NCI-H526 treated with DMSO at 0.1 percent for 48 hours (cell line): ENCODE measurements at regions not wholly inside any gene's neighbourhood (a gene's known extent, or its start where the extent isn't known, plus 50 kb on each side); places are given as distances from the start of the nearest gene placed in this dataset.

Experiments used
- DNase-seq: peaks from one replicate; lab custom pipeline; 2025; lab: John Stamatoyannopoulos, UW

DNA sequence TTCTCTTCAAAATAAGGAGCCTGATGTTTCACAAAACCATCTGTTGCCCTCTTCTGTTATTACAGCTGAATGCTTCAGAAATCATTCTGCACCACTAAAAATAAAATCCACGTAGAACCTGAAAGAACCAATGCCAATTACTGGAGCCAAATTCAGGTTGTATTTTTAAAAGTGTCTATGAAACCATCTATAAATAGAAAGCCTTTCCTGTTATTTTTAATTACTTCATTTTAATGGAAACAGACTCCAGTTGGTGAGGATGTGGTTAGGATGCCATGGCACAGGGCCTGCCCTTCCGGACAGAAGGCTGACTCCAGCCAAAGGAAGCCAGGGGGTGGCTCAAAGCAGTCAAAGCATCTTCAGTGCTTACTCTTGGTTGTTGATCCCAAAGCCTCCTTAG is 119.8 kb downstream of the TENT4A start:
- no peak for DNase-seq

DNA sequence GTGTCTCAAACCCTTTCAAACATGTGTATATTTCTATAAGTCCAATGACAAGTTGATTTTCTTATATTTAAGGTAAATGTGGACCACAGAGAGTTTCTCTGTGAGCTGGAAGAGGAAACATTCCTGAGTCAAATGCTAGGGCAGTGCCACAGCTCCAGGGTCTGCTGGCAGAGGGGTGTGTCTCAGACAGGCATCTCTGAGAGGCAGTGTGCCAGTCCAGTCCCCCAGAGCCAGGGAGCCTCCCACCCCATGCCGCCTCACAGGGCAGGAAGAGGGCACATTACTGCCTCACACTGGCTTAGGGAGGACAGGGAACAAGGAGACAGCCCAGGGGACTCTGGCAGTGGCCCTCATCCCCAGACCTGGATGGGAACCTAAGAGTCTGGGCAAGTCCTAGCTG is 120.2 kb downstream of the TENT4A start:
- no peak for DNase-seq

DNA sequence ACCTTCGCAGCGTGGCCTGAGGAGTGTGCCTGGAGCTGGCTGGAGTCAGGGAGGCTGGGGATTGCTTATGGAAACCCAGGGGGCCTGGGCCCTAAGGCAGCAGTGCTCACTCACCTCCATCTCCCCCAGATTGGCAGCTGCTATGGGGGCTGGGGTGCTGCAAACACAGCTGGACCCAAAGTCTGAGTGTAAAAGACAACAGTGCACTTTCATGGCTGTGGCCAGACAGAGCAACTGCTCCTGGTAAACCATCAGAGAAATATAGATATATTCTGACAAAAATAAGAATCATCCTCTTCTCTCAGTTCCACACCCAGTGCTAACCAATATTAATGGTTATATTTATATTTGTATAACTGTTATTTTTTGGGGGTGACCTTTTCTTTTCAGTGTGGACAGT is 123.9 kb downstream of the TENT4A start:
- DNase-seq: no peak

DNA sequence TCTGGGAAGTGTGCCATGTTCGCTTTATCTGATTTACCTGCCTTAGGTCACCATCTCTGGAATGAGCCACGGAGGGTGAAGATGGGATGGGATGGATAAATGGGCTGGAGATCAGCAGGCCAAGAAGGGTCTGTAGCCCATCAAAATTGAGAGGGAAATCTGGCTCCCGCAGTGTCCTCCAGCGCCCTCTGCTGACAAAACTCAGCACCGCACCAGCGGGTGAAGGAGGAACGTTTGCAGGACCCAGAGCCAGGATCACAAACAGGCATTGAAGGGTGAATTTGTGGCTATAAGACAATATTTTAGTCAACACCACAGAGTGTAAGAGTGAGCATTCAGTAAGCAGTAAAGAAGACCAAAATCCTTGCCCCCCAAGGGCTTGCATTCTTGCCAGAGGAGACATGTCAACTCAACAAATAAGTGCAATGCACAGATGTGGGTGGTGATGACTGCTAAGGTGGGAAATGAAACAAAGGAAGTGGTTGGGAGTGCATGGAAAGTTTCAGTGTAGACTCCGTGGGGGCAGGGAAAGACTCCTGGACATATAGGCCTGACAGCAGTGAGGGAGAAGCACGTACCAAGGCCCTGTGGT is 124.4 kb downstream of the TENT4A start:
- DNase-seq: no peak

DNA sequence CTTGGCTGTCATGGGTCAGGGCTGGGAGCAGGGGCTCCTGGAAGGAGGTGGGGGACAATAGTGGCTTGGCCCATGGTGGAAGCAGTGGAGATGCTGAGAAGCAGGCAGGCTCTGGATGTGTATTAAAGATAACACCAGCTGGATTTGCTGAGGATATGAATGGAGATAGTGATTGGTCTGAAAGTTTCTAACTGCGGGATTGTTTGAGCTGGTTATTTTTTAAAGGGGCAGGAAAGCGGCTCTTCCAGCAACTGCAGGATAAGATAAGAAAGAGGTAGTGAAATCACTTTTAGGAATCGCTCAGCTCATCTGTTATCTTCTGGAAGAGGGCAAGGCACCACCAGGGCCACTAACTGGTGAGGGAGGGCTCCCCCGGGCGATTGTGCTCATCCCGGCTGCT is 125.5 kb downstream of the TENT4A start:
- DNase-seq: no peak

DNA sequence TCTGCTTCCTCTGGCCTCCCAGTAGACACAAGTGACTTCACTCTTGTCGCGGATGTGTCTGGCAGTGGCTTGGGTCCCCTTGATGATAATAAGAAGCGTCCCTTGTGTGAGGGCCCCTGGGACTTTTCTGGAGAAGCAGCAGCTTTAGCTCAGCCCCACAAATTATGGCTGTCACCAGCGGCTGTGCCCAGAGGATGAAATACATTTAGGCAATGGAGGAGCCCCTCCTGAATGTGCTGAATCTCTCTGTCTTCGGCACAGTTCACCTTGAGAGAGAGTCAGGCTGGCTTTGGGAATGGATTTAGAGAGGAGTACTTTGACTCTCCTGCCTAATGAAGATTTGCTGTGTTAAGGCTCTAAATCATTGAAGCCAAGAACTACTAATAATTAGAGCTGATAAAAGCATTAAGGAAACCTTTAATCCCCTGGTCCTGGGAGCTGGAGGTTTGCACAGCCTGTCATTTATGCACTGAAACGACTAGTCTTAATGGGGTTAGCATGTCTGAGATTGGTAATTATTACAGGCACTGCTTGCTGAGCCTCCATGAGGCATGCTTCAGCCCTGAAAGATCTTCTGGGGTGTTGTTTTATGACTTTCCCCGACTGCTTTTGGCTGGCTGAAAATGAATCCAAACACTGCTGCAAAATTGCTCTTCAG is 127.0 kb downstream of the TENT4A start:
- no peak for DNase-seq

DNA sequence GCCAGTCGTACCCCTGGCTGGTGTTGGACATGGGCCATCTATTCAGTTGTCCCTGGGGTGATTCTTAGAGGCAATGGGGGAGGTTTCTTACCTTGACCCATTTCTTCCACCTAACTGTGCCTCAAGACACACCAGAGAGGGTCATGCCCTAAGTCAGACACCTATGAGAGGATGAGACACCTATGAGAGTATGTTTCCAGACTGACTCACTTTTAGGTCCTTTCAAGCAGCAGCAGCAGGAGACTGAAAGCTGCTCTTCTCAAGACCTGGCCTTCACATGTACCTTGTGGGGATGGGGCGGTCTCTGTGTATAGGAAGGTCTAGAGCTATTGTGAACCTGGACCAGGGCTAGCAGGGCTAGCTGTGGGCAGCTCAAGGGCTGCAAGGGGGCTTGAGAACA is 130.1 kb downstream of the TENT4A start:
- DNase-seq: no peak

DNA sequence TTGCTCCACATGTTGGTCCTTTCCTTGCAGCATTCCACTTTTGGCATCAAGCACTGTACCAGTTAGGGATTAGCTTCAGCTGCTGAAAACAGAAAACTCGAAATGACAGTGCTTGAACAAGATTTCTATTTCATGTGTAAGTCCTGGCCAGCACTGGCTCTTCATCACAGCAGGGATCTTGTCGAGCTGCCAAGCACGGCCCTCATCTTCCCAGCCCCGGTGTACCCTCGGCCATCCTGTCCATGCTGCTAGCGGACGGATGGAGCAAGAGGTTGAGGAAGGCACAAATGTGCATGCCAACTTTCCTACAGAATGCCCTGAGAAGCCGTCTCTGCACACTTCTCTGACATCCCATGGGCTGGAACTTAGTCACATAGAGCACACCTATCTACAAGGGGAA is 130.6 kb downstream of the TENT4A start:
- DNase-seq: no peak

DNA sequence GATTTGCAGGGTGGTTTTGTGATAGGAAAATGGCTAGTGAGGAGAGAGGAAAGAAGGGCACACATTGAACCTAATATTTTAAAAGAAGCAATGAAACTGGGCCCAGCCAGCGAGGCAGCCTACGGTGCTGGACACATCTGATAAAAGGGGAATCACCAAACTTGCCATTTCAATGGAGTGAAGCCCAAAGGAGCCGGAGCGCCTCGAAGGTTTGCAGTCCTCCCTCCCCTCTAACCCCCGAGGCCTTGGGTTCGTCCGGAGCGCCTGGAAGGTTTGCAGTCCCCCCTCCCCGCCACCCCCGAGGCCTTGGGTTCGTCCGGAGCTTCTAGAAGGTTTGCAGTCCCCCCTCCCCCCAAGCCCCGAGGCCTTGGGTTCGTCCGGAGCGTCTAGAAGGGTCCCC is 132.6 kb downstream of the TENT4A start:
- DNase-seq: no peak

DNA sequence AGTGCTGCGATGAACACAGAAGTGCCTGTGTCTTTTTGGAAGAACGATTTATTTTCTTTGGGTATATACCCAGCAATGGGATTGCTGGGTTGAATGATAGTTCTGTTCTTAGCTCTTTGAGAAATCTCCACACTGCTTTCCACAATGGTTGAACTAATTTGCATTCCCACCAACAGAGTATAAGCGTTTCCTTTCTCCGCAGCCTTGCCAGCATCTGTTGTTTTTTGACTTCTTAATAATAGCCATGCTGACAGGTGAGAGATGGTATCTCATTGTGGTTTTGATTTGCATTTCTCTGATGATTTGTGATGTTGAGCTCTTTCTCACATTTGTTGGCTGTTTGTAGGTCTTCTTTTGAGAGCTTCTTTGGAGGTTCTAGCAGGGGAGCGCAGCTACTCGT is 134.6 kb downstream of the TENT4A start:
- DNase-seq: peak; percentile 65

DNA sequence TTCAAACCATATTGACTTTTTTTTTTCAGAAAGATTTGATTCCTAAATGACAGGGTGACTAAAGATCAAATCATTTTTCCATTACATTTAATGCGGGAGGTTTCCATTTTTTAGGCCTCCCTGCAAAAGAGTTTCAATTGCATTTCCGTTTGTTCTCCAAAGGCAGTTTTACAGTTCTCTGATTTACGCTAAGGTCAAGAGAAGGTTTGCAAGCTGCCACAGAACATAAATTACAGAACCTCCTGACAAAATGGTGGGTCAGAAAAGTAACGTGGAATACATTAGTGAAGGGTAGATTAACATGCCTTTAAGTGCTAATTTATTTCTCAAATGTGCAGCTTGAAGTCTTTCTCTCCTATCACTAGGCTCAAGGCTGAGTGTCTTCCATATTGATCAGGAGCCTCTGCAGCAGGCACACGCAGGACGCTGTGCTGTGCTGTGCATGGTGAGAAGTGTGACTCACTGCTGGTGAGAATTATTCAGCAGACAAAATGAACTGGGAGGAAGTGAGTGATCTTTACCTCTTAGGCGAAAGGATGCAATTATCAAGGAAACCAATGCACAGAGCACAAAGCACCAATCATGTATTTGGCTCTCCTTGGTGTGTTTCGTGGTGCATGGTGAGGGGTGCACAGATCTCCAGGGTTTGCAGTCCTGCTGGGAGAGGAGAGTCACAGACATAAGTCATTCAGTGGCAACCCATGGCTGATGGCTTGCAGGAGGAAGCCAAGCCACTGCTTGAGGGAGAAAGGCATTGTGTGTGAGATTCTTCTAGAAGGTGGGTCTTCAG is 136.3 kb downstream of the TENT4A start:
- no peak for DNase-seq

DNA sequence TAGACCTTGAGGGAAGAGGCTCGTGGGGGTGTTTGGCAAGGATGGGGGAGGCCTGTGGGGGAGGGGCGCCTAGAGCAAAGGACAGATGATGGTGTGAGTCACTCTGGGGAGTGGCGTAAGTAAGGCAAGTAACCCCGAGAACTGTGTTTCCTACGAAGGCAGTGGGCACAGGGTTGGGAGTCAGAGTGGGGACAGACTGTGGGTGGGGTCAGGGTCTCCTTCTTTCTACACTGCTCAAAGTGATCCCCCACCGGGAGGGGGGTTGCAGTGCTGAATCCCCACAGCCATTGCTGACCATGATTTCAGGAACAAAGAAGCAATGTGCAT is 136.8 kb downstream of the TENT4A start:
- DNase-seq: no peak

DNA sequence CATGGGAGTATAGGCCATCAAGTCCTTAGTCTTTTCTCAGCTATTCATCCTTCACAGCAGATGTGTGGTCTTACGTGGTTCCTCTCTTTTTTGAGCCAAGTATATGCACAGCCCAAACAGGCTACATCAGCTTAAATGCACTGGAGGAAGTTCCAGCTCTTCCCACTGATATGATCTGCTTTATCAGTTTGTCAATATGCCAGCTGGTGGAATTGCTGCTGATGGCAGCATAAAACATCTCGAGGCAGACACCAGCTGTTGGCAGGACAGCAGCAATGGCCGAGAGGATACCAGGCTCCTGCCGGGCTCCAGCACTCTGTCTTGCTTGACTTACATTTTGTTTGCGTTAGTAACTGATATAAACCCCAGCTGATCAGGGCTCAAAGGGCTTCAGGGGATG is 143.4 kb downstream of the TENT4A start:
- DNase-seq: no peak

DNA sequence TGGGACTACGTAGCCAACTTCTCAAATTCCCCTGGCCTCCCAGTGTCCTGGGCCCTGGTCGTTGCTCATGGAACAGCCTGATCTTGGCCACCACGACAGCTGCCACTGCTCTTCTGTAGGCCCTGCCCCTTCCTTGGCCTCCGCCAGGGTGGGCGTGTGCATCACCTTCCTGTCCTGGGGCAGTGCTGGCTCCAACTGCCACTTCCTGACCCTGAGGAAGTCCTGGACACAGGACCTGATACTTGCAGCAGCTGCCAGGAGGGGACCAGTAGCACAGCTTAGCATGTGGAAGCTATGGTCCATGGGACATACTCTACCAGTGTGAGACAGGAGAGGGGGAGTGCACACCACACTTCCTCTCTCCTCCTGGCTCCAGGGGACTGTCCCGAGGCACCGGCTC is 145.2 kb downstream of the TENT4A start:
- no peak for DNase-seq

DNA sequence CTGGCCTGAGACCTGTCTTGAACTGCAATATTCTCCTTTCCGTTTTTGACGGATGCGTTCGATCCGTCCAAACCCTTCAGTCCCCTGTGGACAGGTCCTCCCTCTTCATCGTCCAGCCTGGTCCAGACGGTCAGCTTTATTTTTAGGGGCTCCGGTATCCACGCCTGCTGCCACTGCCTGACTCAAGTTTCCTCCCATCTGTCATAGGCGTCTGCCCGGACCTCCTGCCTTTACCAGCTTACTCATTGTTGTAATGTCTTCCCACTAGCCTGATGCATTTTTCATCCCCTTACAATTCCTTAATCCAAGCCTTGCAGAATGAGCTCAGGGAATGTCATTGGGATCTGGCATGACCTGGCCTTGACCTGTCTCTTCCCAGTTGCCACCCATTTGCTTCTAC is 145.8 kb downstream of the TENT4A start:
- DNase-seq: no peak

DNA sequence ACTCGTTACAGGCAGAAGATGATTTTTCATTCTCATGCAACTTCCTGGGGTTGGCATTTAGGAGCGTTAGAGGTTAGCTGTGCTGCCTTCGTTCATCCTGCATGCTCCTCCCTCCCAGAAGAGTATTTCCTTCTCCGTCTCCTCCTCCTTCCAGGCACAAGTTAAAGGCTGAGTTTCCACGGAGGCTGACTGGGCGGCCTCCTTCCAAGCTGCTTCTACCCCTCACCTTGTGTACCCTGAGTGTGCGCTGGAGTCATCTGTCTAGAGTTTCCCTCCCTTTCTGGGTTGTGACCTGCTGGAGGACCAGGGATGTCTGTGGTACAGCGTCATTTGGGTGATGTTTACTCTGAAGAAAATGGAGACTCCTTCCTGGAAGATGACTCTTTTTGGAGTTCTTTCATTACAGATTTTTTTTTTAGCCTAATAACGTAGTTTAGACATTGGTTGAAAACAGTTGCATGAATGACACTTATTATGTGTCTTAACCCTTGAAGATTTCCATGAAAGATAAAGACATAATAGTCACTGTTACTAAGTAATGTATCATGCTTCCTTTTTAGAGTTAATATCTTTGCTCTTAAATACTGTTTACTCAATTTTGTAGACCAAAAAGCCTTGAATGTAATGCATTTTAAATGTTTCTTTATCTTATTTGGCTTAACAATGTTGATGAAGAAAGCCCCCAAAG is 146.9 kb downstream of the TENT4A start:
- DNase-seq: no peak

DNA sequence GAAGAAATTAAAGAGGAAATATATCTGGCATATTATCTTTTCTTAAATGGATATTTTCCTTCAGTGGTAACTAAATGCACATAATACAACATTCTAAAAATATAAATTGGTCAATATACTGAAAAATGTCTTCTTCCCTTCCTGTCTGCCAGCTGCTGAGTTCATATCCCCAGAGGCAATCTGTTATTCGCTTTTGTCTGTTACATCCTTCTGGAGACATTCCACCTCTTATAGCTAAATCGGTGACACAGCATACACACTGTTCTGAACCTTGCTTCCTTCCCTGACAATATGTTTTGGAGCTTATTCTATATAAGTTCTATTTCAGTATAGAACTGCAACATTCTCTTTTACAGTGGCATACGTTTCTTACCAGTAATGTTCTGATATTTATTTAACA is 147.8 kb downstream of the TENT4A start:
- DNase-seq: no peak

DNA sequence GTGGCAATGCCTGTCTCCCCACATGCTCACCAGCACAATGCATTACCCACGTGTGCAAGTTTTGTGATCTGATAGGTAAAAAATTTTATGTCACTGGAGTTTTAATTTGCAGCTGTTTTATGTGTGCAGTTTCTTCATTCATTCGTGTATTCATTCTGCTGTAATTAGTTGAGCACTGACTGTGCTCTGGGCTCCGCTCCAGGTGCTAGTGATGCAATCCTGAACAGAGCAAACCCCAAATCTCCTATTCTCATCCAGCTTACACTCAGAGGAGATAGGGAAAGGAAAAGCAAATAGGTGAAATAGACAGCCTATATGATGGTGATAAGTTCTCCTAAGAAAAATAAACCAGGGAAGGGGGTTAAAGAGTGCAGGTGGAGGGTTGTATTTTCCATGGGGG is 148.4 kb downstream of the TENT4A start:
- DNase-seq: no peak

DNA sequence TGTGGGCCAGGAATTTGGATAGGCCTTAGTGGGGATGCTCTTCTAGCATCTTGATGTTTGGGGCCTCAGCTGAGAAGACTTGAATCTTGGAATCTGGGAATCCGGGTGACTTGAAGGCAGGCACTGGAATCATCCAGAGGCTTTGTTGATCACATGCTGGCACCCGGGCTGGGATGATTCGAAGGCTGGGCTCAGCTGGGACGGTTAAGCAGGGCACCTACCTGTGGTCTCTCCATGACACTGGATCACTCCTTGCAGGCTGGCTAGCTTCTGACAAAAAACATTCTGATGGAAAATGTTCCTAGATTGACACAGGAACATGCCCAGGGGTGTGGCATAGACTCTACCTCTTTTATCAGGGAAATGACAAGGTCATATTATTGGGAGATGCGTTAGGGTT is 149.1 kb downstream of the TENT4A start:
- DNase-seq: no peak

DNA sequence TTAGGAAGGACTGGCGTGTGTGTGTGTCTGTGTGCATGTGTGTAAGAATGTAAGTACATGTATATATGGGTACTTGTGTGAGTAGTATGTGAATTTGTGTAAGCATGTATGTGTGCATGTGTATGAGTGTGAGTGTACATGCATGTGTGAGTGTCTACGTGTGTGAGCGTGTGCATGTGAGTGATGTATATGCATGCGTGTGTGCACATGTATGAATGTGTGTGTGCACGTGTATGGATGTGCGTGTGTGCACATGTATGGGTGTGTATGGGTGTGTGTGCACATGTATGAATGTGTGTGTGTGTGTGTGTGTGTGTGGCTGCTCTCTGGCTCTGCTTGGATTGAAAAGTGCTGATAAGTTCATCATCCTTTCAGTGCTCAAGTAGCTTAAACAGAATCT is 154.5 kb downstream of the TENT4A start:
- no peak for DNase-seq

DNA sequence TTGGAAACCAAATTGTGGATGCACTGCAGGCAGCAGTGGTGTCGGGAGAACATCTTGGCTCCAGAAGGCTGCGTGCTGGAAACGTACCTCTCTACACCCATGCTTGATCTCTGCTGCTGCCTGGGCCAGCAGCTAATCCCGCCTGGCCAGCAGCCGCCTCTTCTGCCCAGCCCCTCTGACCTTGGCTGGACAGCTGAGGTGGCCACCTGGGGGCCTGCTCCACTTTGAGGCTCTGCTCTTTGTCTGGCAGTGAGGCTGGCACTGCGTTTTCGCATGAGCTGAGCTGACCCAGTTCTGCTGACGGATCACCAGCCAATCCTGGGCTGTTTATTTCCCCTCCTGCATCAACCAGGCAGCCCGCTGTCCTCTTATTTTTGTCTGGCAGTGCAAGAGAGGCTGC is 154.9 kb downstream of the TENT4A start:
- DNase-seq: no peak

DNA sequence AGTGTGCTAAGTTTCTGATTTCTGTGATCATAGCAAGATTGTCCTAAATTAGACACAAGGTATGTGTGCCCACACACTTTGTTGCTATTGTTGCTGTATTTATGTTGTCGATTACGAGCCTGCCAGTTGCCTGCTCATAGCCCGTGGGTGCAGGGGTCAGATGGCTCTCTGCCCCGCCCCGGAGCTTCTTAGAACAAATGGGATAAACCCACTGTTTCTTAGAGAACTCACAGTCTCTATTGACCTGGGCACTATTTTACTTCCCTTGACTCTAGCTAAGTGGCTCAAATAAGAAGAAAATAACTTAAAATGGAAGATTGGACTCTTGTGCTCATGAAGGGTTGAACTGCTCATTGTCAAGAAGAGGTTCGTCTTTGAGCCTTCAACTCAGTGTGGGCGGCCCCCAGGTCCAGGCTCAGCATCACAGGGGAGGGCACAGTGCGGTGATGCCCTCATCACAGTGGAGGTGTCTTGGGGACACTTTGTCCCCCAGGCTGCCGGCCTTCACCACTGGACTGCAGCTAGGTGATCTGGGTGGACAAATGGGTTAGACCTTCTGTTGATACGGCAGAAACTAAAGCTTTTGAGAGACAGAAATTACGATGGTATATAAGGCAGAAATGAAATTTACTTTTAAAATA is 155.5 kb downstream of the TENT4A start:
- DNase-seq: no peak

DNA sequence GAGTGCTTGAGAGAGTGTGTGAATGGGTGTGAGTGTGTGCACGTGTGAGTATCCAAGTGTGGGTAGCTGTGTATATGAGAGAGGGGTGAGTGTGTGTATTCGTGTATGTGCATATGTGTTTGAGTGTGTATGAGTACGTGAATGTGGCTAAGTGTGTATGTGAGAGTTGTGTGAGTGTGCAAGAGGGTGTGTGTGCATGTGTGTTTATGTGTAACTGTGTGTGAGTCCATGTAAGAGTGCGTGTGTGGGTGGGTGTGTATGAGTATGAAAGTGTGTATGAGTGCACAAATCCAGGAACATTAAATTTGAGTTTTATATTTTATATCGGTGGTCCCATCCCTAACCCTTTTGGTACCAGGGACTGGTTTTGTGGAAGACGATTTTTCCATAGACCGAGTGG is 156.4 kb downstream of the TENT4A start:
- DNase-seq: no peak
